Iris pigment epithelial cell (primary cell): ENCODE measurements at regions not wholly inside any gene's neighbourhood (a gene's known extent, or its start where the extent isn't known, plus 50 kb on each side); places are given as distances from the start of the nearest gene placed in this dataset.

Experiments
- DNase-seq: peaks from one replicate; pipeline ENCODE4 v3.0.0-alpha.2; 2011; ENCODE audit warnings: low read depth

- DNase-seq = peak; percentile 34
Measured at GRCh38 chr10:28250782-28251181, 52.1 kb downstream of the MPP7 start.

DNA sequence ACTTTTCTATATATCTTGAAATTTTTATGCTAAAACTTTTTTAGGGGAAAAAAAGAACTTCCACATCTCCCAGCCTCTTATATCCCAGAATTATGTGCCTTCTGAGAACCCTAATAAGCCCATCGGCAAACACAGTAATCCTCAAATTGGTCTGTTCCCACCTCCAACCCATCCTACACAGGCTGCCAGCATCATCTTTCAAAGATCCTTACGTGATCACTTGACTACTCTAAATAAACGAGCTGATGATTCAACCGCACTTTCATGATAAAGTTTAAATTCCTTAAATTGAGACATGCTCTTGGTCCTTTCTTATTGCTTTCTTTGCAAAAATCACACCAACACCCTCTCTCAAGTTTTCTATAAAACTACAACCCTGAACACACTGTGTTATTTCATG is 52.5 kb downstream of the MPP7 start:
- no peak for DNase-seq

- no peak for DNase-seq
Measured at GRCh38 chr10:28249512-28249911, 53.4 kb downstream of the MPP7 start.

DNA sequence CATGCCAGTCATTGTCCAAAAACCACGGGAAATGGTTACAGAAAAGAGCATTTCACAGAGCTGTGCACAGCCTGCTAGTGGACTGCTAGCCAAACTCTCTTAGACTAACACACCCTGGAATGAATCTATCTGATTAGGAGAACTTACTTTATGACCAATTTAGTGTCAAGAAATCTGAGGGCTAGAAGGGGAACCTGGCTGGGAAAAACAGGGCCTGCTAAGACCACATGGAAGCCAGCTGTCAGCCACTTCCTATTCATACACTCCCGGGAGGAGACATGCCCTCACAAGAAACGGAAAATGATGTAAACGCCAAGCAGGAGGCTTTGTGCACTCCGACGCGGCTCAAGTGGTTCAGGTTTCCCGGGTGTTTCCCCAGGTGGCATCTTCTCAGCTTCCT is 54.8 kb downstream of the MPP7 start:
- peak; percentile 8 for DNase-seq

DNA sequence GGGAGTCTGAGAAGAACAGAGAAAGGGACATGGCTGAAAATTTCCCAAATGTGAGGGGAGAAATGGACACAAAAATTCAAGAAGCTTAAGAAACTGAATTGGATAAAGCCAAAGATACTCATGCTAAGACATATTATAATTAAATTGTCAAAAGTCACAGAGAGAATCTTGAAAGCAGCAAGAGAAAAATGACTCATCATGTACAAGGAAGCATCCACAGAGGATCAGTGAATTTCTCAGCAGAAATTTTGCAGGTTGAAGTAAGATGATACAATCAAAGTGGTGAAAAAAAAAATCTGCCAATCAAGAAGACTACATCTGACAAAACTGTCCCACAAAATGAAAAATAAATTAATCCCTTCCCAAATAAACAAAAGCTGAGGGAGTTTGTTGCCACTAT is 56.8 kb downstream of the MPP7 start:
- DNase-seq = no peak

DNA sequence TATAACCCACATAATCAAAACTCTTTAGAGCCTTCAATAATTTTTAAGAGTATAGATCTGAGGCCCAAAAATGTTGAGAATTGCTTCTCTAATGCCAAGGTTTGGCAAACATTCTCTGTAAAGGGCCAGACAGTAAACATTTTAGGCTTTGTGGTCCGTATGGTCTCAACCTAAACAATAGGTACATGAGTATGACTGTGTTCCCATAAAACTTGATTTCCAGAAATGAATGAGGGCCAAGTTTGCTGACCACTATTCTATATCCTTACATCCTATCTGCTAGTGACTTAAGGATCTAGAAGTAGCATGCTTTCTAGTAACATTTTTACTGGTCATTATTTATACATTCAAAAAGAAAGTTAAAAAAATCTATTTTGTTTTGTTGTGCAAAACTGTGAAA is 58.9 kb downstream of the MPP7 start:
- DNase-seq = no peak

- DNase-seq = no peak
Measured at GRCh38 chr10:28242555-28243204, 60.2 kb downstream of the MPP7 start.

GRCh38 chr10:28241741-28242399 is 61.0 kb downstream of the MPP7 start:
- DNase-seq = peak; percentile 54

- no peak for DNase-seq
Measured at GRCh38 chr10:28240400-28240799, 62.5 kb downstream of the MPP7 start.

GRCh38 chr10:28236591-28236990 is 66.3 kb downstream of the MPP7 start:
- no peak for DNase-seq

GRCh38 chr10:28220811-28221210 is 82.1 kb downstream of the MPP7 start:
- no peak for DNase-seq

DNA sequence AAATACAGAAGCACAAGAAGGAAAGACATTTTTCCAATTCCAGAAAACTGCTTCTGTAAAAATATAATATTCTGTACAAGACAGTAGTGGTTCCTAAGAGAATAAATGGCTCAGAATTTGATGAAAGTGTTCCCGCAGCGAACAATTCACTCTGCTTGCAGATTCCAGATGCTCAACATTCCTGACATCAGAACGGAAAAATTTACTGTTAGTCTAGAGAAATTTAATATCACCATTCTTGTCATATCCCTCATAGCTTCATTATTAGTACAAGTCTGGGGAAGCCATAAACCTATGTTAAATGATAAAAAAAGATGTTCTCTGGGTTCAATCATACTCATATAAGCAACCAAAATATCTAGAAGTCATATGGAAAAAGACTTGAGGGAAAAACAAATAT is 83.6 kb downstream of the MPP7 start:
- peak; percentile 75 for DNase-seq

GRCh38 chr10:28217848-28218247 is 85.0 kb downstream of the MPP7 start:
- DNase-seq = peak; percentile 89

DNA sequence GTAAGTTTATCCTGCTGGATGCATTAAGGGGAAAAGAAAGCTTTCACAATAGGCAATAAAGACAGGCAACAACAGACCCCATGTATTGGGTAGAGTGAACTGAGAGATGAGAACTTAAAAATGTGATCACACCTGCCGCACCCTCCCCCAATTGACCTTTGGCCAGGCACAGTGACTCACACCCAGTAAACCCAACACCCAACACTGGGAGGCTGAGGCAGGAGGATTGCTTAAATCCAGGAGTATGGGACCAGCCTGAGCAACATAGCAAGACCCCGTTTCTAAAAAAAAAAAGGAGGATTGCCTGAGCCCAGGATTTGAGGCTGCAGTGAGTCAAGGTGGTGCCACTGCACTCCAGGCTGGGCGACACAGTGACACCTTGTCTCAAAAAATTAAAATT is 86.9 kb downstream of the MPP7 start:
- DNase-seq = no peak

- no peak for DNase-seq
Measured at GRCh38 chr10:28214219-28214618, 88.6 kb downstream of the MPP7 start.

DNA sequence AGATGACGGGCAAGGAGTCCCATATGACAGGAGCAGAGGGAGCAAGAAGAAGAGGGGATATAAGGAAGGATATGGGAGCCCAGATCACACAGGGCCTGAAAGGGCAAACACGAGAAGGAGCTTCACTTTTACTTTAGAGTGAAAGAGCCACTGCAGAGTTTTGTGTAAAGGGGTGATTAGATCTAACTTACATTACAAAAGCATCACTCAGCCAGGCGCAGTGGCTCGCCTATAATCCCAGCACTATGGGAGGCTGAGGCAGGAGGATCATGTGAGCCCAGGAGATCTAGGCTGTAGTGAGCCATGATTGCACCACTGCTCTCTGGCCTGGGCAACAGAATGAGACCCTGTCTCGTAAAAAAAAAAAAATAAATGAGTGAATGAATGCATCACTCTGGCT is 91.1 kb downstream of the MPP7 start:
- DNase-seq = no peak

DNA sequence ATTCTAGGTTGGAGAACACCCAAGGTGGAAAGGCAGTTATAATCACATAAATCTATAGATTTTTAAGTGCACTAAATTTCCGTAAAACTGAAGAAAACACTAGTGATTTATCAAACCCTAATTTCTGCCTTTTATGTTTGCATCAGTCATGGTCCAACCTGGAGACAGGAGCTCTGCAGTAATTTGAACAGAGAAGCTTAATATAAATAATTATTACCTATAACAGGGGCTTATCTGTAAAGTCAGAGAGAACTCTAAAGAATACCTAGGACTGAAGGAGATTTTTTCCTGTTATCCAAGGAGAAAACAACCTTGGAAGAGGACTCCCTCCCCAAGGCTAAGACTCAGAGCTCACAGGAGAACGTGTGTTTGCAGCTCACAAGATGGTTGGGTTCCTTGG is 95.1 kb downstream of the MPP7 start:
- DNase-seq = no peak

DNA sequence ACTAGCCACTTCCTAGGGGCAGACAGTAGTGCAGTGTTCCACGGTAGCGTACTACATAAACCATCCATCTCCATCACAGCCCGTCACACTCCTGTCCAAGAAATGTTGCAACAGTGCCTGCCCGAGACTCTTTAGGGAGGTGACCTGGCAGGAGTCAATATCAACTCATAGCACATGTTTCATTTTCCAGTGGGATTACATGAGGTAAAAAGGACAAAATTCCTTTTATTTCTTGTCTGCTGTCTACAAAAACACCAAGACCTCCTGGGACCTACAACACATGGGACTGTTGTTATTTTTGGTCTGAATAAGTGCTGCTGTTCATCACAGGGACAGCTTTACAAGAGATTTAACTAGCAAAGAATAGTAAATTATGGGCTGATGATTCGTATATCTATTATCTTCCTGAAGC is 99.9 kb downstream of the MPP7 start:
- DNase-seq = no peak

- peak; percentile 7 for DNase-seq
Measured at GRCh38 chr10:28201410-28202400, 101.2 kb downstream of the MPP7 start.

- DNase-seq = no peak
Measured at GRCh38 chr10:28200775-28201174, 102.1 kb downstream of the MPP7 start.

DNA sequence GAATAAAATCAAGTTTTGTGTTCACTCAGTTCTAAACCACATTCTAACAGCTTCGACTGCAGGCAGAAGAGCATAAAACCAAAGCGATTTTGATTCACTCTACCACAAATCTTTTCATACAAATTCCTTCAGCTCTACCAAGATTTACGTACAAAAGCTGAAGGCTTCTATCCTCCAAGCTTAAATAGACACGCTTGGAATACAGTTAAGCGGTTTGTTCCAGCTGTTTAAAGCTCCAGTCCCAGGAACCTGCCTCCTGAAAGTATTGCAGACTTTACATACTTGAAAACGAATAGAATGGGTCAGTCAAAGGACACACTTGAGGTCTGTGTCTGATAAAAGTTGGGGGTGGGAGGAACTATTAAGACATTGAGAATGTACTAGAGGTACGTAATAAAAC is 102.9 kb downstream of the MPP7 start:
- no peak for DNase-seq

GRCh38 chr10:28190196-28190595 is 112.7 kb downstream of the MPP7 start:
- no peak for DNase-seq

DNA sequence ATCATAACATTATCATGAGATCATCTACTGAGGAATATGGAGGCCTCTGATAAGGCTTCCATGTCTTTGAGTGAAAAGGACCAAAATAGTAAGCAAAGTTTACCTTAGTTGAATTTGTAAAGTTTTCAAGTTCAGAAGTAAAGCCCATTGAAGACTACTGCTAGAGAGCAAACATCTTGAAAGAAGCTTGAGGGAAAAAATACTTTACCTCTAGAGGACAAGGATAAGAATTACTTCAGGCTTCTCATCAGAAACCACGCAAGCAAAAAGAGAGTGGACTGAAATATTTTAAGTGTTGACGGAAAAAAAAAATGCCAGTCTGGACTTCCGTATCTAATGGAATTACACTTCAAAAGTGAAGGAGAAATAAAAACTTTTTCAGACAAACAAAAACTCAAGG is 114.3 kb downstream of the MPP7 start:
- no peak for DNase-seq
